Hypothalamus (tissue), 51 donors: ENCODE measurements at regions not wholly inside any gene's neighbourhood (a gene's known extent, or its start where the extent isn't known, plus 50 kb on each side); places are given as distances from the start of the nearest gene placed in this dataset.
A peak's percentile ranks its signal among the peaks of the same experiment; 100 is the strongest.
"Not testable (repeated sequence)": the region's sequence is repeated elsewhere in the genome, so short reads cannot be mapped to it uniquely, and the experiment has no call there.

Experiments
- DNase-seq, 51 donors: peaks; one replicate each; lab custom pipeline; 2025; lab: John Stamatoyannopoulos, UW

GRCh38 chr5:17079562-17079961, 137.9 kb upstream of the BASP1 start:
- no peak for DNase-seq

GRCh38 chr5:17080361-17080760, 137.1 kb upstream of the BASP1 start:
- DNase-seq, result no peak

DNA sequence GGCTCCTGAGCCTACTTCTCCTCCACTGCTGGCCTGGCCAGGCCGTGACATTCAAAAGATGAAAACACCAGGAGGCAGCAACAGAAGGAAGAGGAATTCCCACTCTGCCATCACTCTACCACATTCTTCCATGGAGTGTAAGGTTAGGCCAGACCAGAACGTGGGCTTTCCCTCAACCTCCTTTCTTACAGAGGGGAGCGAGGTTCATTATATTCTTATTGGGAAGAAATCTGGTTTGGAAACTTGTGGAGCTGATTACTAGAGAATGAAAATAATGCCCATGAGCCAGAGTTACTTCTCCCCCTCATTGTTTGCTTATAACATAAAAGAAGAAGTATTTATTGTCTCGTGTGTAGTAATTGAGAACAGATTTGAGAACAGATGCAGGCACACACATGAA, 136.3 kb upstream of the BASP1 start:
- DNase-seq, result no peak

- DNase-seq, result not testable (repeated sequence)
Observed at GRCh38 chr5:17083276-17083675, 134.2 kb upstream of the BASP1 start.

DNA sequence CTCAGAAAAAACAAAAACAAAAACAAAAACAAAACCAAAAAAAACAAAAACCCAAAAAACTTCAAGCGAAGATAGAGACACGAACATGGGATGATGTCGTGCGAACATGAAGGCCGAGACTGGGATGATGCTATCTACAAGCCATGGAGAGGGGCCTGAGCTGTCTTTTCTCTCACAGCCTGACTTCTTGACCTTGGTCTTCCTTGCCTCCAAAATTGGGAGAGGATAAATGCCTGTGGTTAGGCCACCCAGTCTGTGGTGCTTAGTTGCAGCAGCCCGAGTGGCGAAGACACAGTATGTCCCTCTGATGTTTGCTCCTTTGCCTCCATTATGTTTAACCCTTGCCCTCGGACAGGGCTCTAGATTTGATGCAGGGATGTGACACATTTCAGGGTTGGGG, 130.4 kb upstream of the BASP1 start:
- no peak for DNase-seq

DNA sequence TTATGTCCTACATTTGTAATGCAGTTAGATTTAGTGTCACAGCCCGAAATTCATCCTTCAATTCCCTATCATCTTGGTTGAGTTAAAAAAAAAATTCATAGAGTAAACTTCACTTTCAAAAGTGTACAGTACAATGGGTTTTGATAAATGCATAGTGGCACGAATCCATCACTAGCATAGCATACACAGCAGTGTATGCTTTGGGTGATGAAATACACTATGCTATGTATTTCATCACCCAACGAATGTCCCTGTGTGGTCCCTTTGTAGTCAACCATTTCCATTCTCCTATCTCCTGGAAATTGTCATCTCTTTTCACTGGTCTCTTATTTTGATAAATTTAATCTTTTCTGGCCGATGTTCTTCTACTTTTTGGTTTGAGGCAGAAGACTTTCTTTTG, 129.4 kb upstream of the BASP1 start:
- DNase-seq, result no peak

DNA sequence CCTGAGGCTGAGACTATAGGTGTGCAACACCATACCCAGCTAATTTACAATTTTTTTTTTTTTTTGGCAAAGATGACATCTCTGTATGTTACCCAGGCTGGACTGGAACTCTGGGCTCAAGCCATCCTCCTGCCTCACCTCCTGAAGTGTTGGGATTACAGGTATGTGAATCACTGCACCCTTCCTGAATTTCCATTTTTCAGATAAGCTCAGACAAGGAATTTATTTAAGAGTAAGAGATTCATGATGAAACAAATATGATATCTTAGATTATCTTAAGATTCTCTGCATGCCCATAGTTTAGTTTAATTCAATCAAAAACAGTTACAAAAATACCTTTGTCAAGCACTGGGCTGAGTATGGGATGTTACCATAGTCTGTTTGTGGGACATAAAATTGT, 128.4 kb upstream of the BASP1 start:
- DNase-seq, result no peak

DNA sequence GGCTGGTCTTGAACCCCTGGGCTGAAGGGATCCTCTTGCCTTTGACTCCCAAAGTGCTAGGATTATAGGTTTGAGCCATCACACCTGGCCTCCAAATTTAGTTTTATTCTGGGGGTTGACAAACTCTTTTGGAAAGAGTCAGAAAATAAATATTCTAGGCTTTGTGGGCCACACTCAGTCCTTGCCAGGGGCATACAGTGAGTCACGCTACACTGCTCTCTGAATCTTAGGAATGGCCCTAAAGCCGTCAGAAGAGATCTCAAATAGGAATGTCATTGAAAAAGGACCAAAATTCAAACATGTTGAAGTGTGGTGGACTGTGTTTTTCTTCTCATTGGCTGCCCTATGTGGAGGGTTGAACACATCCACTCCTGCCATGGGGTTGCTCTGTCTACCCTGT, 127.7 kb upstream of the BASP1 start:
- DNase-seq, result no peak

DNA sequence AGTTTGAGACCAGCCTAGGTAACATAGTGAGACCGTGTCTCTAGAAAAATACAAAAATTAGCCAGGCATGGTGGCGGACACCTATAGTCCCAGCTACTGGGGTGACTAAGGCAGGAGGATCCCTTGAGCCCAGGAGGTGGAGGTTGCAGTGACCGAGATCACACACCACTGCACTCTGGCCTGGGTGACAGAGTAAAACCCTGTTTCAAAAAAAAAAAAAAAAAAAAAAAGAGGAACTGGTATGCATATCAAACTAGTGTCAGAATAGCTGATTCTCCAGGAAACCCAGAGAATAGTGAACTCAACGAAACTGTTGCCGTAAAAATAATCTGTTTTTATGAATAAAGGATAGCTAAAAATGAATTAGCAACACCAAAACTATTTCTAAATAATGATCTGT, 126.6 kb upstream of the BASP1 start:
- no peak for DNase-seq

DNA sequence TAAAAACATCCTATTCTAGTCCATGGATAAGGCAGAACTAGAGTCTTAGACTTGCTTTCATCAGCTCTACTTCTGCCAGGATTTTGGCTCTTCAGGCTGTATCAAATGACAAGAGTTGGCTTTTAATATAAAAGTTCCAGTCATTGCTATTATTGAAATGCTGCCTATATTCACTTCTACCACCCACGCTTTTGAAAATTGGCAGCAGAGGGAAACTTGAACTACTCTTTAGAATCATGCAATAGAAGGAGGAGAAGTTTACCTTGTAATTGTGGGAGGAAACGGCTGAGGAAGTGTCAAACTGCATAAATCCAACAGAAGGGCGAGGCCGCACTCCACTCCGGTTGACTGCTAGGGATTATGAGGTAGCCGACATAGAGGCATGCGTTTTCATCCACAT, 122.6 kb upstream of the BASP1 start:
- no peak for DNase-seq

- DNase-seq, result no peak
Observed at GRCh38 chr5:17096952-17097695, 120.3 kb upstream of the BASP1 start.

DNA sequence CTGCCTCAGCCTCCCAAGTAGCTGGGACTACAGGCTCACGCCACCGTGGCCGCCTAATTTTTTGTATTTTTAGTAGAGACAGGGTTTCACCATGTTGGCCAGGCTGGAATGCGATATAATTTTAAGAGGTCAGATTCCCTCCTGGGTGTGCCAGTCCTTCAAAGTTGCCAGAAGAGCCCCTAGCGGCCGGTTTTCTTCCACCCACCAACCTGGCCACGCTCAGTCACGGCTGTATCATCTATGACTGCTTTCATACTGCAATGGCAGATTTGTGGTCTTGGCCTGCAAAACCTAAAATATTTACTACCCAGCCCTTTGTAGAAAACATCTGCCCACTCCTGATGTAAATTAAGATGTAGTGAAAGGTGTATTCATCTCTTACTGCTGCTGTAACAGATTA, 117.5 kb upstream of the BASP1 start:
- no peak for DNase-seq

DNA sequence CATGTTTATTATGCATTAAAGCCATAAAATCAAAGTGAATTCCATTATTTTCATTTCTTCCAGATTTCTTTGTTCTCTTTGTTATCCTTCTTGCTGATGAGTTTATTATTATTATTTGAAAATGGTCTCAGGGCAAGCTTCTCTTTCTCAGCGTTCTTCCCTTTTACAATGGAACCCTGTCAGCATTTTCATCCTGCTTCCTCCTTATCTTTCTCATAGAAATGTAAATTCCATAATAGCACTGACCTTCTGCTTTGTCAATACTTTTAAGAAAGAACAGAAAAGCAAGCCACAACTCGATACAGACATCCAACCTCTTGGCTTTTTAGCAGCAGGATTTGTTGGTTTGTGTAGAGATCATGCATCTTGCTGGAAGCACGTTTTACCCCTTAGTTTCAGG, 114.0 kb upstream of the BASP1 start:
- no peak for DNase-seq

- peak in 4 of 51 donors; percentile 3 to 20 (median 4) for DNase-seq
Observed at GRCh38 chr5:17105744-17106418, 111.5 kb upstream of the BASP1 start.

DNA sequence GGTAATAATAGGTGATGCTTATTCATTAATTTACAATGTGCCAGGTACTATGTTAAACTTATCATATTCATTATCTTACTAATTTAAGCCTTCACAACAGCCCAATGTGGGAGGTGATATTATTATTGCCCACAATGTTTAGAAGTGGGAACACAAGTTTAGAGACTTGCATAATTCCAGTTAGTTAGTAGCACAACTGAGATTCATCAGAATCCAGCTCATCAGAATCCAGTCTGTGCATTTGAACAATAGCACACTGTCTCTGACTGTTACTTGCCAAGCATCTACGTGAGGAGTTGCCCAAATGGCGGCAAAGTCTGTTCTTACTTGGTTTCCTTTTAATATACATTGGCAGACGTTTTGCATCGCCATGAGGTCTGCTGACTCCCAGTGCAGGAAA, 110.9 kb upstream of the BASP1 start:
- DNase-seq, result peak in 1 of 51 donors; percentile 5

DNA sequence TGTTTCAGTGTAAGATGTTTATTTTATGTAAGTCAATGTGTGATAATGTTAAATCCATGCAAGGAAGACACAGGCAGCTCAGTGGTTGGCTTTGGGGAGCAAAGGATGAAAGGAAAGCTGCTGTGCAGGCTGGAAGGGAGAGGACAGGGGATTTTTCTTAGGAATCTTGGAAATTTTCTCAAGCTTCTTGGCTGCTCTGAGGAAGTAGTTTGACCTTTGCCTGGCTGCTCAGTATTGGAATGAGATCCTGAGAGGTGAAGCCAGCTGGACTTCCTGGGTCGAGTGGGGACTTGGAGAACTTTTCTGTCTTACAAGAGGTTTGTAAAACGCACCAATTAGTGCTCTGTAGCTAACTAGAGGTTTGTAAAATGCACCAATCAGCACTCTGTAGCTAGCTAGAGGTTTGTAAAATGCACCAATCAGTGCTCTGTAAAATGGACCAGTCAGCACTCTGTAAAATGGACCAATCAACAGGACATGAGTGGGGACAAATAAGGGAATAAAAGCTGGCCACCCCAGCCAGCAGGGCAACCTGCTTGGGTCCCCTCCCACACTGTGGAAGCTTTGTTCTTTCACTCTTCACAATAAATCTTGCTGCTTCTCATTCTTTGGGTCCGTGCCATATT, 105.2 kb upstream of the BASP1 start:
- not testable (repeated sequence) for DNase-seq

DNA sequence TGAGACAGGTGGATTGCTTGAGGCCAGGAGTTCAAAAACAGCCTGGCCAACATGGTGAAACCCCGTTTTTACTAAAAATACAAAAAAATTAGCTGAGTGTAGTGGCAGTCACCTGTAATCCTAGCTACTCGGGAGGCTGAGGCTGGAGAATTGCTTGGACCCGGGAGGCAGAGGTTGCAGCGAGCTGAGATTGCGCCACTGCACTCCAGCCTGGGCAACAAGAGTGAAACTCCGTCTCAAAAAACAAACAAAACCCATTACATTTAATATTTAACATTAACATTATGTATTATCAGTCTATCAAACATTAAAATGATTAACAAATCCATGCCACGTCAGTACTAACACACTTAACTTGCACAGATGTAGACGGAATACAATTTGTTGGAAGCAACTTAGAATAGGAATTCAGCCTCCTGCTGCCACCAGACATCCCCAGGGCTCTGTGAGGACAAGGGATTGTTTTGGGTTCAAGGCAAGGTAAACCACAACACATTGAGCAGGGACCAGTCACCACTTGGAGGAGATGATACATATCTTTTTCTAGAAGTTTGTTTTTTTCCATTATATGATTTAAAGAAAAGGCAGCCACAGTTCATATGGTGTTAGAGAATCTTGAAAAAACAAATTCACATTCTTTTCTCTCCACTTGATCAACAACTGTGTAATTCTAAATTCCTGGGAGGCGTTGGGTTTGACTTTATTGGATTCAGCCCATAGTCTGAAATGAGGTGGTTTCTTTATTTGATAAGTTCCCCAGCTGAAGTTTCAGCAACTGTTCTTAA, 104.1 kb upstream of the BASP1 start:
- no peak for DNase-seq

DNA sequence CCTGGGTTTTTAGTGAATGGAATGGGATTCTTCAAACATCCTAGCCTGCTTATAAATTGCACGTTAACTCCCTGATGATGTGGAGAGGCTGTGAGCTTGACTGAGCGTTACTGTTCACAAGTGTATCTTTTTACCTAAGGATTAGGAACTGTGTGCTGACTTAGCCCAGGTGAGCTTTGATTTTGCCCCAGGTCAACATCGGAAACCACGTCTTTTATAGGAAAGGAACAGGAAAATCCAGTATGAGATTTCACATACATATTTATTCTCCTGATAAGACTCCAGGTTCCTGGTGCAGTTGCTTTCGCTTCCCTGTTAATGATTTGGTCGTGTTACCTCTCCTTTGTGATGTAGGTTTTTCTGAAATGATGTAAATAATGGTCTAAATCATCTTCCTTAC, 103.2 kb upstream of the BASP1 start:
- no peak for DNase-seq

DNA sequence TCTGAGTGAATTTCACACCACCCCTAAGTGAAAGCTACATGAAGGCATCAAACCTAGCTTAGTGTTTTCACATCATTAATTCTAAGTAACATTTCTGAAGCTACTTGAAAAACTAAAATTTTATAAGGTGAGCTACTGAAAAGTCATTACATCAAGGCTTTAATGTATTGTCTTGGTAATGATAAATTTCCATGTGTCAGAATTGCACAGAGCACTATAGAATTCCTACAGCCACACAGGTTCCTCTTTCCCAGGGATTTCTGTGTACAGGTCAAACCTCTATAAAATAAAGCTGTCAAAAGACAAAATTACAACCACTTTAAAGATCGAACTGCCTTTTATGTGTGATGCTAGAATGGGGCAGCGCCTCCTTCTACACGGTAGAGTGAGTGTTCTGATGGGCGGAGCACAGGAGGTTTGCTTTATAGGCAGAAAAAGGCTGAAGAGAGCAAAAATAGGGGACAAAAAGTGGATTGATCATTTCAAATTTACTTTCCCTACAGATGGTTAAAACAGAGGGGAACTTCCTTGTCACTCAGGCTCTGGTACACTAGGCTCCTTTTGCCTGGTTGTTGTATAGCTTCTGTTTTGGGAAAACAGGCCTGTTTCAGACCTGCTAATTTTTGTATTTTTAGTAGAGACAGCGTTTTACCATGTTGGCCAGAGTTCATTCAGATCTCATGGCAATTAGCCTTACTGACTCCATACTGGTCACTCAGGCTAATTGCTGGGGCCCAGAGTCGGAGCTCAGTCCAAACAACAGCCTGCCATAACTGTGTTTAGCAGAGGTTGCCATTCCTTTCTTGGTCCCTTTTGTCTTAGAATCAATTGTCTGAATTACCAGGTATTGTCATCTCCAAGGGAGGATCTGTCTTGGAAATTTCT, 102.5 kb upstream of the BASP1 start:
- no peak for DNase-seq

GRCh38 chr5:17115855-17116254, 101.6 kb upstream of the BASP1 start:
- no peak for DNase-seq
